HG03103 (cell line): ENCODE measurements at regions not wholly inside any gene's neighbourhood (a gene's known extent, or its start where the extent isn't known, plus 50 kb on each side); places are given as distances from the start of the nearest gene placed in this dataset.

ENCODE experiments used
- ATAC-seq: cut with Tn5 transposase; IDR thresholded peaks from one replicate; pipeline ENCODE4 v1.9.1; 2021; ENCODE audit warnings: low read depth; ENCODE audit not compliant: unreplicated experiment

GRCh38 chr4:54359919-54360650 lies 131.0 kb downstream of the PDGFRA start:
- ATAC-seq, result no peak

- no peak for ATAC-seq
Measured at GRCh38 chr4:54363037-54363436, 133.9 kb downstream of the PDGFRA start.

GRCh38 chr4:54365691-54366090 lies 136.6 kb downstream of the PDGFRA start:
- no peak for ATAC-seq

- ATAC-seq, result no peak
Measured at GRCh38 chr4:54367059-54367458, 138.0 kb downstream of the PDGFRA start.

- ATAC-seq, result no peak
Measured at GRCh38 chr4:54368281-54369265, 139.5 kb downstream of the PDGFRA start.

- no peak for ATAC-seq
Measured at GRCh38 chr4:54371173-54371572, 142.1 kb downstream of the PDGFRA start.

- no peak for ATAC-seq
Measured at GRCh38 chr4:54372951-54373350, 143.9 kb downstream of the PDGFRA start.

GRCh38 chr4:54373718-54374210 lies 144.7 kb downstream of the PDGFRA start:
- no peak for ATAC-seq

- no peak for ATAC-seq
Measured at GRCh38 chr4:54378461-54378860, 149.4 kb downstream of the PDGFRA start.

- ATAC-seq, result no peak
Measured at GRCh38 chr4:54384152-54384551, 155.1 kb downstream of the PDGFRA start.

GRCh38 chr4:54384563-54384962 lies 155.5 kb downstream of the PDGFRA start:
- no peak for ATAC-seq

GRCh38 chr4:54386042-54386669 lies 157.1 kb downstream of the PDGFRA start:
- no peak for ATAC-seq

- ATAC-seq, result no peak
Measured at GRCh38 chr4:54386693-54387092, 157.6 kb downstream of the PDGFRA start.

GRCh38 chr4:54390670-54391069 lies 161.6 kb downstream of the PDGFRA start:
- ATAC-seq, result no peak

- ATAC-seq, result no peak
Measured at GRCh38 chr4:54391104-54391503, 162.0 kb downstream of the PDGFRA start.

GRCh38 chr4:54392479-54392878 lies 163.4 kb downstream of the PDGFRA start:
- ATAC-seq, result no peak

- ATAC-seq, result no peak
Measured at GRCh38 chr4:54393243-54393642, 164.2 kb downstream of the PDGFRA start.

GRCh38 chr4:54395013-54395527 lies 166.0 kb downstream of the PDGFRA start:
- ATAC-seq, result no peak

GRCh38 chr4:54400188-54400587 lies 171.1 kb downstream of the PDGFRA start:
- no peak for ATAC-seq

- ATAC-seq, result no peak
Measured at GRCh38 chr4:54400802-54401201, 171.7 kb downstream of the PDGFRA start.
